HEK293 (cell line): ENCODE measurements at regions not wholly inside any gene's neighbourhood (a gene's known extent, or its start where the extent isn't known, plus 50 kb on each side); places are given as distances from the start of the nearest gene placed in this dataset.

Source experiments
- CTCF ChIA-PET: fragments of 350-600 bp; formaldehyde crosslinking; extraction: SDS; loops from one replicate; lab custom pipeline; 2021; ENCODE audit warnings: antibody characterized with exemption; lab: Yijun Ruan, JAX
- POLR2A ChIA-PET: fragments of 300-600 bp; formaldehyde crosslinking; extraction: SDS; loops from one replicate; lab custom pipeline; 2020; ENCODE audit warnings: antibody characterized with exemption, inconsistent platforms; lab: Yijun Ruan, JAX
- H3K27ac ChIP-seq: fragments of 200-500 bp; sonication (Bioruptor generic); 2 replicates; pipeline ENCODE4 v1.5.1; 2014; ENCODE audit warnings: low read depth, low read length, control low read depth, inconsistent platforms; ENCODE audit errors: extremely low read depth
- H3K36me3 ChIP-seq, 2 experiments: fragments of 200-500 bp in 1 of 2; sonication (Bioruptor generic) in 1 of 2; 1 replicate in 1 of 2; 2 replicates in 1 of 2; pipeline ENCODE4 v1.5.1; 2014 to 2017; ENCODE audit warnings: inconsistent platforms in 2 of 2, low read length in 2 of 2; ENCODE audit not compliant: control insufficient read depth in 2 of 2, insufficient read depth in 1 of 2
- H3K4me1 ChIP-seq: fragments of 200-500 bp; sonication (Bioruptor generic); 2 replicates; pipeline ENCODE4 v1.5.1; 2014; ENCODE audit warnings: mild to moderate bottlenecking, low read length, inconsistent platforms; ENCODE audit not compliant: control insufficient read depth, insufficient read depth
- H3K4me3 ChIP-seq: 2 replicates; pipeline ENCODE4 v1.5.1; 2011; ENCODE audit warnings: low read depth, mild to moderate bottlenecking, control low read depth, low read length, moderate library complexity
- H3K9me3 ChIP-seq: fragments of 200-500 bp; sonication (Bioruptor generic); 2 replicates; pipeline ENCODE4 v1.5.1; 2014; ENCODE audit warnings: low read depth, low read length, inconsistent platforms; ENCODE audit not compliant: control insufficient read depth, insufficient read depth
- EGR2 ChIP-seq: fragments of 450-650 bp; formaldehyde crosslinking; IDR thresholded peaks from 2 replicates; pipeline ENCODE4 v1.5.1; 2016; ENCODE audit warnings: low read depth, missing biosample characterization, missing genetic modification characterization
- PRDM4 ChIP-seq: fragments of 450-650 bp; formaldehyde crosslinking; IDR thresholded peaks from 2 replicates; pipeline ENCODE4 v1.5.1; 2017; ENCODE audit warnings: missing biosample characterization, missing genetic modification characterization
- SALL2 ChIP-seq: fragments of 450-650 bp; formaldehyde crosslinking; IDR thresholded peaks from 2 replicates; pipeline ENCODE4 v1.5.0; 2017; ENCODE audit warnings: missing biosample characterization, mild to moderate bottlenecking, missing genetic modification characterization, borderline replicate concordance
- TCF7L2 ChIP-seq: IDR thresholded peaks from 2 replicates; pipeline ENCODE4 v1.6.1; 2011; ENCODE audit warnings: low read depth, mild to moderate bottlenecking, inconsistent platforms, low read length, moderate library complexity, borderline replicate concordance
- ZBTB1 ChIP-seq: fragments of 450-650 bp; formaldehyde crosslinking; IDR thresholded peaks from 2 replicates; pipeline ENCODE4 v1.5.1; 2016; ENCODE audit warnings: missing biosample characterization, missing genetic modification characterization
- ZBTB17 ChIP-seq: fragments of 450-650 bp; formaldehyde crosslinking; IDR thresholded peaks from 2 replicates; pipeline ENCODE4 v1.5.1; 2016; ENCODE audit warnings: missing biosample characterization, missing genetic modification characterization
- ZBTB21 ChIP-seq: fragments of 450-650 bp; formaldehyde crosslinking; IDR thresholded peaks from 2 replicates; pipeline ENCODE4 v1.5.1; 2017; ENCODE audit warnings: missing biosample characterization, missing genetic modification characterization
- ZBTB44 ChIP-seq: fragments of 450-650 bp; IDR thresholded peaks from 2 replicates; pipeline ENCODE4 v1.5.1; 2018; ENCODE audit warnings: missing biosample characterization, mild to moderate bottlenecking, missing genetic modification characterization
- ZNF133 ChIP-seq: fragments of 450-650 bp; formaldehyde crosslinking; IDR thresholded peaks from 2 replicates; pipeline ENCODE4 v1.5.1; 2016; ENCODE audit warnings: missing biosample characterization, missing genetic modification characterization
- ZNF146 ChIP-seq: fragments of 450-650 bp; formaldehyde crosslinking; IDR thresholded peaks from 2 replicates; pipeline ENCODE4 v1.5.1; 2016; ENCODE audit warnings: missing biosample characterization, missing genetic modification characterization
- ZNF155 ChIP-seq: fragments of 450-650 bp; formaldehyde crosslinking; IDR thresholded peaks from 2 replicates; pipeline ENCODE4 v1.5.1; 2016; ENCODE audit warnings: missing biosample characterization, missing genetic modification characterization
- ZNF16 ChIP-seq: fragments of 450-650 bp; formaldehyde crosslinking; IDR thresholded peaks from 2 replicates; pipeline ENCODE4 v1.5.1; 2016; ENCODE audit warnings: low read depth, missing biosample characterization, missing genetic modification characterization
- ZNF239 ChIP-seq: fragments of 450-650 bp; formaldehyde crosslinking; IDR thresholded peaks from 2 replicates; pipeline ENCODE4 v1.5.1; 2016; ENCODE audit warnings: missing biosample characterization, missing genetic modification characterization
- ZNF26 ChIP-seq: fragments of 450-650 bp; formaldehyde crosslinking; IDR thresholded peaks from 2 replicates; pipeline ENCODE4 v1.5.1; 2016; ENCODE audit warnings: missing biosample characterization, missing genetic modification characterization
- ZNF488 ChIP-seq: fragments of 450-650 bp; formaldehyde crosslinking; IDR thresholded peaks from 2 replicates; pipeline ENCODE4 v1.5.1; 2016; ENCODE audit warnings: missing biosample characterization, missing genetic modification characterization
- ZNF555 ChIP-seq: fragments of 450-650 bp; formaldehyde crosslinking; conservative IDR thresholded peaks from 2 replicates; pipeline ENCODE4 v1.5.1; 2017; ENCODE audit warnings: missing biosample characterization, mild to moderate bottlenecking, missing genetic modification characterization, inconsistent platforms
- ZNF621 ChIP-seq: fragments of 450-650 bp; formaldehyde crosslinking; IDR thresholded peaks from 2 replicates; pipeline ENCODE4 v1.5.1; 2017; ENCODE audit warnings: missing biosample characterization, missing genetic modification characterization
- ZNF639 ChIP-seq: fragments of 450-650 bp; formaldehyde crosslinking; IDR thresholded peaks from 2 replicates; pipeline ENCODE4 v1.5.1; 2016; ENCODE audit warnings: missing biosample characterization, missing genetic modification characterization
- ZNF660 ChIP-seq: fragments of 450-650 bp; IDR thresholded peaks from 2 replicates; pipeline ENCODE4 v1.5.1; 2018; ENCODE audit warnings: missing biosample characterization, mild to moderate bottlenecking, missing genetic modification characterization
- ZNF707 ChIP-seq: fragments of 450-650 bp; formaldehyde crosslinking; IDR thresholded peaks from 2 replicates; pipeline ENCODE4 v1.5.1; 2016; ENCODE audit warnings: missing biosample characterization, missing genetic modification characterization
- ZNF785 ChIP-seq: fragments of 450-650 bp; formaldehyde crosslinking; IDR thresholded peaks from 2 replicates; pipeline ENCODE4 v1.5.1; 2016; ENCODE audit warnings: missing biosample characterization, missing genetic modification characterization
- ZNF791 ChIP-seq: fragments of 450-650 bp; formaldehyde crosslinking; IDR thresholded peaks from 2 replicates; pipeline ENCODE4 v1.5.1; 2016; ENCODE audit warnings: missing biosample characterization, missing genetic modification characterization

GRCh38 chr3:130619196-130619595 lies 102.2 kb downstream of the COL6A6 start:
- ChIA-PET CTCF (interaction anchor here (0.7 kb wide), 1 partner anchor 138 kb away, joined by 3 read pairs; no protein-coding TSS in a partner anchor), POLR2A (no interaction called here)
- TF ChIP-seq ZNF488 (tag by site-specific recombination) (no peak), ZNF707 (tag by site-specific recombination) (no peak), ZBTB21 (no peak), TCF7L2 (no peak), SALL2 (tag by site-specific recombination) (no peak), PRDM4 (tag by site-specific recombination) (no peak), ZNF155 (tag by site-specific recombination) (no peak), ZNF660 (tag by site-specific recombination) (no peak), ZBTB1 (tag by site-specific recombination) (no peak), ZBTB44 (tag by site-specific recombination) (no peak)
- Histone ChIP-seq H3K36me3 (no peaks in the 10 kb centered on the region), H3K9me3 (no peaks in the 10 kb centered on the region), H3K4me1 (no peaks in the 10 kb centered on the region), H3K27ac (no peak overlapping the region), H3K4me3 (no peak overlapping the region)

GRCh38 chr3:130621824-130622223 lies 104.8 kb downstream of the COL6A6 start:
- ChIA-PET CTCF (interaction anchor here (0.7 kb wide), 1 partner anchor 1417 kb away, joined by 4 read pairs; no protein-coding TSS in a partner anchor), POLR2A (no interaction called here)

More at GRCh38 chr3:130621824-130622223, 104.8 kb downstream of the COL6A6 start:
- no peaks in the 10 kb centered on the region for H3K4me1 ChIP-seq
- TF ChIP-seq ZNF239 (tag by site-specific recombination) (no peak), ZNF146 (tag by site-specific recombination) (no peak), PRDM4 (tag by site-specific recombination) (no peak), ZNF639 (no peak), ZNF26 (tag by site-specific recombination) (no peak), EGR2 (tag by site-specific recombination) (no peak), ZNF791 (tag by site-specific recombination) (no peak), ZNF555 (tag by site-specific recombination) (no peak), ZNF16 (tag by site-specific recombination) (no peak), ZBTB17 (tag by site-specific recombination) (no peak), ZNF785 (tag by site-specific recombination) (no peak), ZNF621 (no peak), ZNF133 (tag by site-specific recombination) (no peak)
- no peaks in the 10 kb centered on the region for H3K9me3 ChIP-seq
- H3K4me3 ChIP-seq: no peak overlapping the region
- no peaks in the 10 kb centered on the region for H3K36me3 ChIP-seq
- no peak overlapping the region for H3K27ac ChIP-seq
